H1 (cell line): ENCODE measurements at regions not wholly inside any gene's neighbourhood (a gene's known extent, or its start where the extent isn't known, plus 50 kb on each side); places are given as distances from the start of the nearest gene placed in this dataset.

Source experiments
- CTCF ChIA-PET: fragments of 300-600 bp; sonication (Branson Sonifier 250); formaldehyde crosslinking; loops from one replicate; lab custom pipeline; 2021; ENCODE audit not compliant: partially characterized antibody; lab: Charles Lee
- POLR2A ChIA-PET: fragments of 300-600 bp; sonication (Branson Sonifier 250); formaldehyde crosslinking; loops from one replicate; lab custom pipeline; 2021; ENCODE audit warnings: inconsistent platforms; ENCODE audit not compliant: partially characterized antibody; lab: Charles Lee
- DNase-seq, 2 experiments: peaks; one replicate each; pipeline versions ENCODE4 v3.0.0 to v3.0.0-alpha.2; 2010 to 2022; ENCODE audit warnings: low spot score in 2 of 2, low read depth in 1 of 2, mixed read lengths in 1 of 2
- FAIRE-seq: peaks from 2 replicates; lab custom pipeline; 2011; peaks lifted over from hg19 to GRCh38; lab: Jason Lieb, UNC
- H2AFZ ChIP-seq: 2 replicates; pipeline ENCODE4 v1.8.1; 2012; ENCODE audit warnings: low read length, inconsistent platforms
- H2AK5ac ChIP-seq: 2 replicates; pipeline ENCODE4 v1.6.1; 2013; ENCODE audit warnings: low read depth, low read length
- H2BK120ac ChIP-seq: replicated peaks from 2 replicates; pipeline ENCODE3; 2013; ENCODE audit warnings: low read depth, low read length, inconsistent platforms
- H2BK12ac ChIP-seq: 2 replicates; pipeline ENCODE4 v1.6.1; 2013; ENCODE audit warnings: low read depth, low read length
- H2BK15ac ChIP-seq: 2 replicates; pipeline ENCODE4 v1.6.1; 2013; ENCODE audit warnings: low read length
- H2BK20ac ChIP-seq: 2 replicates; pipeline ENCODE4 v1.6.1; 2013; ENCODE audit warnings: low read length
- H2BK5ac ChIP-seq: 2 replicates; pipeline ENCODE4 v1.6.1; 2013; ENCODE audit warnings: low read depth, low read length
- H3K14ac ChIP-seq: 2 replicates; pipeline ENCODE4 v1.6.1; 2013; ENCODE audit warnings: inconsistent platforms; ENCODE audit not compliant: insufficient read length
- H3K18ac ChIP-seq: 2 replicates; pipeline ENCODE4 v1.6.1; 2013; ENCODE audit warnings: low read length; ENCODE audit errors: extremely low read depth
- H3K23ac ChIP-seq: 2 replicates; pipeline ENCODE4 v1.6.1; 2013; ENCODE audit warnings: inconsistent platforms; ENCODE audit not compliant: insufficient read length
- H3K23me2 ChIP-seq: 2 replicates; pipeline ENCODE4 v1.6.1; 2013; ENCODE audit warnings: low read depth, low read length
- H3K27ac ChIP-seq: 2 replicates; pipeline ENCODE4 v1.6.1; 2011; ENCODE audit warnings: low read depth, low read length, inconsistent platforms
- H3K27me3 ChIP-seq, 4 experiments: replicated peaks in 1 of 4; 1 replicate in 1 of 4; 2 replicates in 3 of 4; pipeline versions ENCODE4 v1.6.1 to v1.8.1; 2011 to 2013; ENCODE audit warnings: low read length in 3 of 4, mild to moderate bottlenecking in 3 of 4, inconsistent platforms in 2 of 4, mixed read lengths in 2 of 4, moderate library complexity in 1 of 4; ENCODE audit not compliant: control insufficient read depth in 3 of 4, insufficient read depth in 3 of 4; ENCODE audit errors: extremely low read depth in 1 of 4
- H3K36me3 ChIP-seq, 4 experiments: 2 replicates each; pipeline versions ENCODE4 v1.6.1 to v1.8.1; 2011 to 2013; ENCODE audit warnings: mild to moderate bottlenecking in 4 of 4, low read length in 3 of 4, moderate library complexity in 2 of 4, control low read depth in 1 of 4, inconsistent platforms in 1 of 4; ENCODE audit not compliant: insufficient read depth in 4 of 4, control insufficient read depth in 2 of 4
- H3K4ac ChIP-seq: replicated peaks from 2 replicates; pipeline ENCODE3; 2013; ENCODE audit warnings: low read length, low read depth, mixed read lengths, inconsistent platforms; ENCODE audit not compliant: insufficient read length
- H3K4me1 ChIP-seq, 4 experiments: replicated peaks in 1 of 4; 1 replicate in 1 of 4; 2 replicates in 3 of 4; pipeline versions ENCODE4 v1.6.1 to v1.8.1; 2011 to 2013; ENCODE audit warnings: low read length in 3 of 4, inconsistent platforms in 2 of 4, mixed read lengths in 1 of 4; ENCODE audit not compliant: insufficient read depth in 4 of 4, control insufficient read depth in 3 of 4
- H3K4me2 ChIP-seq, 2 experiments: 2 replicates each; pipeline versions ENCODE4 v1.6.1 to v1.8.1; 2011 to 2013; ENCODE audit warnings: low read depth in 2 of 2, low read length in 2 of 2, control low read depth in 1 of 2, inconsistent platforms in 1 of 2, mild to moderate bottlenecking in 1 of 2; ENCODE audit not compliant: insufficient read depth in 1 of 2
- H3K4me3 ChIP-seq, 4 experiments: fragments of 200-600, 300-600 bp in 1 of 4; sonication (generic), shearing (Covaris generic), sonication (Bioruptor Twin) in 1 of 4; 2 replicates each; pipeline versions ENCODE4 v1.5.1 to v1.8.1; 2011 to 2016; ENCODE audit warnings: low read length in 4 of 4, low read depth in 3 of 4, control low read depth in 2 of 4, inconsistent platforms in 2 of 4, mild to moderate bottlenecking in 2 of 4, mixed read lengths in 1 of 4, moderate library complexity in 1 of 4; ENCODE audit not compliant: insufficient read depth in 2 of 4; ENCODE audit errors: extremely low read depth in 1 of 4
- H3K56ac ChIP-seq: replicated peaks from 2 replicates; pipeline ENCODE3; 2013; ENCODE audit warnings: low read depth, mild to moderate bottlenecking, mixed read lengths, low read length, inconsistent platforms; ENCODE audit not compliant: insufficient read length
- H3K79me1 ChIP-seq: 2 replicates; pipeline ENCODE4 v1.6.1; 2013; ENCODE audit warnings: low read depth, low read length, control low read depth
- H3K79me2 ChIP-seq, 2 experiments: 2 replicates each; pipeline versions ENCODE4 v1.6.1 to v1.8.1; 2012 to 2013; ENCODE audit warnings: low read length in 2 of 2, mild to moderate bottlenecking in 2 of 2, inconsistent platforms in 1 of 2; ENCODE audit not compliant: insufficient read depth in 2 of 2, control insufficient read depth in 1 of 2
- H3K9ac ChIP-seq, 4 experiments: replicated peaks in 1 of 4; 1 replicate in 1 of 4; 2 replicates in 3 of 4; pipeline versions ENCODE4 v1.6.1 to v1.8.1; 2011 to 2013; ENCODE audit warnings: low read depth in 3 of 4, low read length in 3 of 4, control low read depth in 2 of 4, mild to moderate bottlenecking in 2 of 4, moderate library complexity in 2 of 4, inconsistent platforms in 1 of 4; ENCODE audit errors: extremely low read depth in 1 of 4
- H3K9me3 ChIP-seq, 2 experiments: 2 replicates each; pipeline versions ENCODE4 v1.6.1 to v1.8.1; 2012 to 2013; ENCODE audit warnings: mild to moderate bottlenecking in 2 of 2, moderate library complexity in 2 of 2, control low read depth in 1 of 2, inconsistent platforms in 1 of 2, low read depth in 1 of 2, low read length in 1 of 2, mixed read lengths in 1 of 2; ENCODE audit not compliant: insufficient read depth in 2 of 2
- H4K20me1 ChIP-seq, 2 experiments: replicated peaks in 1 of 2; 2 replicates each; pipeline versions ENCODE3 to v1.8.1; 2011 to 2013; ENCODE audit warnings: inconsistent platforms in 2 of 2, low read length in 2 of 2, mild to moderate bottlenecking in 1 of 2; ENCODE audit not compliant: insufficient read depth in 2 of 2, control insufficient read depth in 1 of 2
- H4K5ac ChIP-seq: 2 replicates; pipeline ENCODE4 v1.6.1; 2013; ENCODE audit warnings: low read length, low read depth, mixed read lengths, inconsistent platforms; ENCODE audit not compliant: insufficient read length
- H4K8ac ChIP-seq: 2 replicates; pipeline ENCODE4 v1.8.0; 2013; ENCODE audit warnings: mild to moderate bottlenecking, moderate library complexity, low read length, inconsistent platforms; ENCODE audit not compliant: insufficient read depth; ENCODE audit errors: extremely low read depth
- H4K91ac ChIP-seq: replicated peaks from 2 replicates; pipeline ENCODE3; 2013; ENCODE audit warnings: low read length, mixed read lengths, inconsistent platforms; ENCODE audit not compliant: insufficient read length
- CTCF ChIP-seq, 3 experiments: IDR thresholded peaks; 1 replicate in 2 of 3; 2 replicates in 1 of 3; pipeline versions ENCODE4 v1.5.1 to v1.6.1; 2011; ENCODE audit warnings: low read length in 3 of 3, mild to moderate bottlenecking in 3 of 3, inconsistent platforms in 2 of 3, low read depth in 1 of 3, moderate library complexity in 1 of 3; ENCODE audit not compliant: insufficient read depth in 1 of 3; ENCODE audit errors: control extremely low read depth in 1 of 3
- EGR1 ChIP-seq: IDR thresholded peaks from 2 replicates; pipeline ENCODE4 v1.6.1; 2011; ENCODE audit warnings: low read depth, low read length, borderline replicate concordance
- TEAD4 ChIP-seq: IDR thresholded peaks from 2 replicates; pipeline ENCODE4 v1.6.1; 2012; ENCODE audit warnings: low read depth, low read length, inconsistent platforms, mixed read lengths
- WGBS, 2 experiments: shearing (Covaris generic) in 1 of 2; methylation state at CpG; one replicate each; pipeline versions ENCODE4 v1.1.6 to v1.1.7; 2013 to 2015; ENCODE audit warnings: low lambda C conversion rate in 2 of 2, mixed read lengths in 2 of 2, inconsistent platforms in 1 of 2, low coverage in 1 of 2, missing lambda C conversion rate in 1 of 2; ENCODE audit not compliant: insufficient replicate concordance in 2 of 2, insufficient coverage in 1 of 2, insufficient read length in 1 of 2; ENCODE audit errors: extremely low coverage in 1 of 2, missing lambda C conversion rate in 1 of 2; 5-methylcytosine and 5-hydroxymethylcytosine counted together

GRCh38 chr2:45104429-45104828, 95.2 kb upstream of the SIX2 start:
- DNase-seq, result no peak
- CTCF ChIA-PET, result interaction anchor here (0.6 to 1.8 kb wide), 6 partner anchors 14 to 657 kb away, joined by 3 to 8 read pairs (median 3); no protein-coding TSS in a partner anchor

More at GRCh38 chr2:45104429-45104828, 95.2 kb upstream of the SIX2 start:
- no peak overlapping the region for H2BK20ac ChIP-seq
- H3K56ac ChIP-seq, result no peak overlapping the region
- H3K4me2 ChIP-seq, result no peak overlapping the region
- POLR2A ChIA-PET, result interaction anchor here (1.0 kb wide), 1 partner anchor 153 kb away, joined by 3 read pairs; no protein-coding TSS in a partner anchor
- no peaks in the 10 kb centered on the region for H3K36me3 ChIP-seq
- no peak overlapping the region for H3K4me3 ChIP-seq
- H2AFZ ChIP-seq, result no peak overlapping the region
- no peaks in the 10 kb centered on the region for H3K79me2 ChIP-seq
- no peak overlapping the region for H2AK5ac ChIP-seq
- no peak overlapping the region for H3K18ac ChIP-seq
- no peak overlapping the region for H3K27ac ChIP-seq
- H4K8ac ChIP-seq, result no peak overlapping the region
- no peak overlapping the region for H3K14ac ChIP-seq
- TF ChIP-seq CTCF (IDR thresholded peaks at IDR 0.05; ENCODE audit: control extremely low read depth in 1 of 3, insufficient read depth in 1 of 3, low read depth in 1 of 3, low read length in 3 of 3), result peak in 1 of 3 experiments; percentile 17; a peak in 1 of 4 replicates
- no peak for TF ChIP-seq EGR1
- TF ChIP-seq TEAD4, result peak; percentile 59
- TF ChIP-seq, all 59 proteins: peak for 2
- H2BK5ac ChIP-seq, result no peak overlapping the region
- H2BK15ac ChIP-seq, result no peak overlapping the region
- H3K23me2 ChIP-seq, result no peaks in the 10 kb centered on the region
- no peak overlapping the region for H4K91ac ChIP-seq
- no peak overlapping the region for H3K23ac ChIP-seq
- H3K9me3 ChIP-seq, result no peaks in the 10 kb centered on the region
- no peaks in the 10 kb centered on the region for H3K79me1 ChIP-seq
- H3K9ac ChIP-seq, result no peak overlapping the region
- H2BK12ac ChIP-seq, result no peak overlapping the region
- H3K4ac ChIP-seq, result no peak overlapping the region
- WGBS, 2 experiments, result 90% methylated on average over 3 of the region's 3 CpGs; no CpG with 5 or more reads in 1 of the 2 experiments
- no peak overlapping the region for H4K5ac ChIP-seq
- H3K27me3 ChIP-seq, result no peaks in the 10 kb centered on the region
- H4K20me1 ChIP-seq, result no peaks in the 10 kb centered on the region
- H3K4me1 ChIP-seq, result no peaks in the 10 kb centered on the region
- H2BK120ac ChIP-seq, result no peak overlapping the region
- no peak for FAIRE-seq
